HCT116 (cell line): ENCODE measurements at regions not wholly inside any gene's neighbourhood (a gene's known extent, or its start where the extent isn't known, plus 50 kb on each side); places are given as distances from the start of the nearest gene placed in this dataset.

Experiments used
- ATAC-seq: fragments of 200-7000 bp; cut with Tn5 transposase; 2 replicates; pipeline ENCODE4 v1.9.1; 2020; ENCODE audit warnings: mild to moderate bottlenecking, moderate library complexity
- BruUV-seq: library from RNA; stranded (reverse); fragments of 400-500 nt; replicated peaks from 2 replicates; lab custom pipeline; 2021; lab: Mats Ljungman, UMichigan
- CTCF ChIA-PET: fragments of 300-600 bp; sonication (Branson Sonifier 250); formaldehyde crosslinking; loops from one replicate; lab custom pipeline; 2021; ENCODE audit warnings: antibody characterized with exemption; lab: Charles Lee
- POLR2A ChIA-PET: fragments of 300-600, 350-600 bp; sonication (Branson Sonifier 250); formaldehyde crosslinking; loops from one replicate; lab custom pipeline; 2021; ENCODE audit warnings: antibody characterized with exemption; lab: Charles Lee
- RAD21 ChIA-PET, 2 experiments: fragments of 300-600 bp; sonication (Branson Sonifier 250); formaldehyde crosslinking; loops; one replicate each; lab custom pipeline; 2023; ENCODE audit warnings: low total read pairs in 2 of 2; ENCODE audit not compliant: uncharacterized antibody in 2 of 2, unreplicated experiment in 2 of 2, low non-redundant PET in 1 of 2; lab: Charles Lee
- DNase-seq: peaks from one replicate; pipeline ENCODE4 v3.0.0-alpha.2; 2010; ENCODE audit warnings: low read depth, low spot score
- H2AFZ ChIP-seq: fragments of 200-600 bp; shearing (Covaris generic), sonication (generic); 2 replicates; pipeline ENCODE4 v1.6.1; 2017; ENCODE audit warnings: low read depth, mixed run types, mixed read lengths, antibody characterized with exemption, low read length; ENCODE audit not compliant: poor library complexity, severe bottlenecking
- H3K27ac ChIP-seq: 2 replicates; pipeline ENCODE4 v1.5.1; 2012; ENCODE audit warnings: low read depth, low read length
- H3K27me3 ChIP-seq: fragments of 200-600 bp; sonication (generic); 2 replicates; pipeline ENCODE4 v1.6.1; 2016; ENCODE audit warnings: mixed run types, low read length, mixed read lengths; ENCODE audit not compliant: insufficient read depth
- H3K36me3 ChIP-seq, 2 experiments: fragments of 200-500 bp in 1 of 2; fragments of 200-600 bp in 1 of 2; sonication (Bioruptor generic) in 1 of 2; sonication (generic) in 1 of 2; 2 replicates each; pipeline versions ENCODE4 v1.5.1 to v1.6.1; 2014 to 2016; ENCODE audit warnings: low read length in 2 of 2, inconsistent platforms in 1 of 2, mixed read lengths in 1 of 2, mixed run types in 1 of 2; ENCODE audit not compliant: insufficient read depth in 2 of 2, control insufficient read depth in 1 of 2
- H3K4me1 ChIP-seq, 2 experiments: fragments of 200-600 bp in 1 of 2; sonication (generic) in 1 of 2; 2 replicates each; pipeline versions ENCODE4 v1.5.1 to v1.6.1; 2012 to 2017; ENCODE audit warnings: low read length in 2 of 2, inconsistent platforms in 1 of 2, mild to moderate bottlenecking in 1 of 2, mixed read lengths in 1 of 2, mixed run types in 1 of 2, moderate library complexity in 1 of 2; ENCODE audit not compliant: insufficient read depth in 2 of 2, control insufficient read depth in 1 of 2
- H3K4me2 ChIP-seq: fragments of 200-600 bp; sonication (generic); 2 replicates; pipeline ENCODE4 v1.6.1; 2017; ENCODE audit warnings: mixed run types, low read length, mixed read lengths
- H3K4me3 ChIP-seq, 2 experiments: fragments of 200-600 bp in 1 of 2; sonication (generic) in 1 of 2; replicated peaks in 1 of 2; 2 replicates each; pipeline ENCODE4 v1.5.1; 2011 to 2016; ENCODE audit warnings: low read length in 2 of 2, control low read depth in 1 of 2, low read depth in 1 of 2, mild to moderate bottlenecking in 1 of 2, mixed read lengths in 1 of 2, mixed run types in 1 of 2
- H3K79me2 ChIP-seq: fragments of 200-600 bp; sonication (generic); 2 replicates; pipeline ENCODE4 v1.6.1; 2017; ENCODE audit warnings: mild to moderate bottlenecking, mixed run types, low read length, moderate library complexity, mixed read lengths; ENCODE audit not compliant: insufficient read depth
- H3K9ac ChIP-seq: fragments of 200-600 bp; sonication (generic); 2 replicates; pipeline ENCODE4 v1.6.1; 2016; ENCODE audit warnings: low read length, mixed read lengths
- H3K9me2 ChIP-seq: fragments of 200-600 bp; sonication (generic), shearing (Covaris generic); 2 replicates; pipeline ENCODE4 v1.6.1; 2017; ENCODE audit warnings: mixed run types, mild to moderate bottlenecking, moderate library complexity; ENCODE audit not compliant: insufficient read depth
- H3K9me3 ChIP-seq, 2 experiments: fragments of 200-500 bp in 1 of 2; fragments of 200-600 bp in 1 of 2; sonication (Bioruptor generic) in 1 of 2; sonication (generic) in 1 of 2; 2 replicates each; pipeline ENCODE4 v1.6.1; 2014 to 2017; ENCODE audit warnings: low read length in 2 of 2, mixed read lengths in 2 of 2, inconsistent platforms in 1 of 2, low read depth in 1 of 2, mild to moderate bottlenecking in 1 of 2, mixed run types in 1 of 2, moderate library complexity in 1 of 2; ENCODE audit not compliant: control insufficient read depth in 1 of 2, insufficient read depth in 1 of 2
- H4K20me1 ChIP-seq: fragments of 200-600 bp; sonication (generic), shearing (Covaris generic); 2 replicates; pipeline ENCODE4 v1.6.1; 2017; ENCODE audit warnings: mixed run types, mild to moderate bottlenecking, moderate library complexity; ENCODE audit not compliant: insufficient read depth
- CBX3 ChIP-seq: IDR thresholded peaks from 2 replicates; pipeline ENCODE4 v1.6.1; 2012; ENCODE audit warnings: low read depth
- CEBPB ChIP-seq: IDR thresholded peaks from 2 replicates; pipeline ENCODE4 v1.6.1; 2012; ENCODE audit warnings: low read depth
- EGR1 ChIP-seq: IDR thresholded peaks from 2 replicates; pipeline ENCODE4 v1.6.1; 2012; ENCODE audit warnings: low read depth
- ELF1 ChIP-seq: IDR thresholded peaks from 2 replicates; pipeline ENCODE4 v1.6.1; 2012; ENCODE audit warnings: low read depth, borderline replicate concordance
- EZH2 ChIP-seq: fragments of 200-600 bp; sonication (generic); IDR thresholded peaks from 2 replicates; pipeline ENCODE4 v1.6.1; 2017; ENCODE audit warnings: antibody characterized with exemption, mixed run types
- FOSL1 ChIP-seq: IDR thresholded peaks from 2 replicates; pipeline ENCODE4 v1.6.1; 2012; ENCODE audit warnings: low read depth
- JUND ChIP-seq: IDR thresholded peaks from 2 replicates; pipeline ENCODE4 v1.6.1; 2012
- POLR2AphosphoS5 ChIP-seq: IDR thresholded peaks from 2 replicates; pipeline ENCODE4 v1.6.1; 2011; ENCODE audit warnings: mild to moderate bottlenecking, low read depth, low read length, moderate library complexity
- RAD21 ChIP-seq: IDR thresholded peaks from 2 replicates; pipeline ENCODE4 v1.6.1; 2012; ENCODE audit warnings: low read depth, mild to moderate bottlenecking
- SIN3A ChIP-seq: IDR thresholded peaks from 2 replicates; pipeline ENCODE4 v1.6.1; 2012; ENCODE audit warnings: low read depth
- SP1 ChIP-seq: IDR thresholded peaks from 2 replicates; pipeline ENCODE4 v1.6.1; 2012; ENCODE audit warnings: low read depth
- SRF ChIP-seq: IDR thresholded peaks from 2 replicates; pipeline ENCODE4 v1.6.1; 2012; ENCODE audit warnings: low read depth
- TCF7L2 ChIP-seq: IDR thresholded peaks from 2 replicates; pipeline ENCODE4 v1.7.0; 2011; ENCODE audit warnings: borderline replicate concordance, inconsistent platforms; ENCODE audit not compliant: insufficient read depth, insufficient read length; ENCODE audit errors: extremely low read depth
- YY1 ChIP-seq: IDR thresholded peaks from 2 replicates; pipeline ENCODE4 v1.6.1; 2011; ENCODE audit warnings: low read length, low read depth, moderate library complexity, mild to moderate bottlenecking; ENCODE audit not compliant: insufficient replicate concordance; ENCODE audit errors: extremely low read depth
- ZNF274 ChIP-seq: fragments of 200-500 bp; sonication (Bioruptor generic); IDR thresholded peaks from 2 replicates; pipeline ENCODE4 v1.6.1; 2014; ENCODE audit warnings: mild to moderate bottlenecking, low read depth, low read length, inconsistent platforms
- intact Hi-C: fragments of 100-400 bp; cut with micrococcal nuclease; formaldehyde crosslinking; loops from 2 replicates; pipeline ENCODE4 v1.10.0; 2022
- TF ChIP-seq, protein P1 (sequence below), 3 experiments: fragments of 200-600 bp in 1 of 3; sonication (generic) in 1 of 3; IDR thresholded peaks in 2 of 3; conservative IDR thresholded peaks in 1 of 3; 2 replicates each; pipeline ENCODE4 v1.5.1; 2012 to 2017; ENCODE audit warnings: low read depth in 2 of 3, low read length in 2 of 3, antibody characterized with exemption in 1 of 3, borderline replicate concordance in 1 of 3, control low read depth in 1 of 3, mild to moderate bottlenecking in 1 of 3, mixed read lengths in 1 of 3, mixed run types in 1 of 3, moderate library complexity in 1 of 3; ENCODE audit not compliant: insufficient read depth in 1 of 3
- TF ChIP-seq, protein P2 (sequence below): IDR thresholded peaks from 2 replicates; pipeline ENCODE4 v1.6.1; 2012
- TF ChIP-seq, protein P3 (sequence below): IDR thresholded peaks from 2 replicates; pipeline ENCODE4 v1.6.1; 2012; ENCODE audit warnings: low read depth
- TF ChIP-seq, protein P4 (sequence below): IDR thresholded peaks from 2 replicates; pipeline ENCODE4 v1.6.1; 2011; ENCODE audit warnings: mild to moderate bottlenecking, low read length, moderate library complexity; ENCODE audit not compliant: insufficient replicate concordance; ENCODE audit errors: extremely low read depth

DNA sequence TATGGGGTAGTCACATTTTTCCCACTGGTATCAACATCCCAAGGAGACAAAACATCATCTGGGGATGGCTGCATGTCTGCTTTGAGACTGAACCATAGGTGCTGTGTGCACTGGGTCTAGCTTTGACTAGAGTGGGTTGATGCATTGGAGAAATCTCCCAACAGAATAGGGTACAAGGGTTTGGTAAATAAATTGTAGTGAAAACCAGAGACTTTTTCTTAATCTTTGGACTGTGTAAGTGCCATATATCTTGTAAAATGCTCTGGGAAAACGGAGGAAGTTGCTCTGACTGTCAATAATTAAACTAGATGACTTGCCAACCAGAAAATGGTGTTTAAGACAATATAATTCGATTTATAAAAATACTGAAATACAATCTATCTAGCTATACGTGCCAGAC, 1064.0 kb upstream of the SLIT2 start:
- ChIA-PET POLR2A (no interaction called here), RAD21 (no interaction called here), CTCF (no interaction called here)
- Histone ChIP-seq H3K9me3 (no peaks in the 10 kb centered on the region), H3K79me2 (no peaks in the 10 kb centered on the region), H3K27me3 (no peaks in the 10 kb centered on the region), H4K20me1 (no peaks in the 10 kb centered on the region), H3K9ac (no peak overlapping the region), H3K4me3 (no peak overlapping the region), H3K4me1 (no peaks in the 10 kb centered on the region), H3K4me2 (no peak overlapping the region), H3K27ac (no peak overlapping the region), H2AFZ (no peak overlapping the region), H3K9me2 (no peaks in the 10 kb centered on the region), H3K36me3 (no peaks in the 10 kb centered on the region)
- DNase-seq (no peak), ATAC-seq (no peak)
- no TSS peak for BruUV-seq
- TF ChIP-seq CBX3 = no peak
- TF ChIP-seq ELF1 = no peak
- no peak for TF ChIP-seq SRF
- TF ChIP-seq, protein P1, sequence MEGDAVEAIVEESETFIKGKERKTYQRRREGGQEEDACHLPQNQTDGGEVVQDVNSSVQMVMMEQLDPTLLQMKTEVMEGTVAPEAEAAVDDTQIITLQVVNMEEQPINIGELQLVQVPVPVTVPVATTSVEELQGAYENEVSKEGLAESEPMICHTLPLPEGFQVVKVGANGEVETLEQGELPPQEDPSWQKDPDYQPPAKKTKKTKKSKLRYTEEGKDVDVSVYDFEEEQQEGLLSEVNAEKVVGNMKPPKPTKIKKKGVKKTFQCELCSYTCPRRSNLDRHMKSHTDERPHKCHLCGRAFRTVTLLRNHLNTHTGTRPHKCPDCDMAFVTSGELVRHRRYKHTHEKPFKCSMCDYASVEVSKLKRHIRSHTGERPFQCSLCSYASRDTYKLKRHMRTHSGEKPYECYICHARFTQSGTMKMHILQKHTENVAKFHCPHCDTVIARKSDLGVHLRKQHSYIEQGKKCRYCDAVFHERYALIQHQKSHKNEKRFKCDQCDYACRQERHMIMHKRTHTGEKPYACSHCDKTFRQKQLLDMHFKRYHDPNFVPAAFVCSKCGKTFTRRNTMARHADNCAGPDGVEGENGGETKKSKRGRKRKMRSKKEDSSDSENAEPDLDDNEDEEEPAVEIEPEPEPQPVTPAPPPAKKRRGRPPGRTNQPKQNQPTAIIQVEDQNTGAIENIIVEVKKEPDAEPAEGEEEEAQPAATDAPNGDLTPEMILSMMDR (IDR thresholded peaks at IDR 0.05 in 2 of 3, conservative IDR thresholded peaks at IDR 0.05 in 1 of 3; ENCODE audit: borderline replicate concordance in 1 of 3, insufficient read depth in 1 of 3, low read depth in 2 of 3, low read length in 2 of 3) = no peak
- TF ChIP-seq CEBPB = no peak
- no peak for TF ChIP-seq EZH2
- TF ChIP-seq, protein P2, sequence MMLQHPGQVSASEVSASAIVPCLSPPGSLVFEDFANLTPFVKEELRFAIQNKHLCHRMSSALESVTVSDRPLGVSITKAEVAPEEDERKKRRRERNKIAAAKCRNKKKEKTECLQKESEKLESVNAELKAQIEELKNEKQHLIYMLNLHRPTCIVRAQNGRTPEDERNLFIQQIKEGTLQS = no peak
- no peak for TF ChIP-seq SP1
- TF ChIP-seq, protein P3, sequence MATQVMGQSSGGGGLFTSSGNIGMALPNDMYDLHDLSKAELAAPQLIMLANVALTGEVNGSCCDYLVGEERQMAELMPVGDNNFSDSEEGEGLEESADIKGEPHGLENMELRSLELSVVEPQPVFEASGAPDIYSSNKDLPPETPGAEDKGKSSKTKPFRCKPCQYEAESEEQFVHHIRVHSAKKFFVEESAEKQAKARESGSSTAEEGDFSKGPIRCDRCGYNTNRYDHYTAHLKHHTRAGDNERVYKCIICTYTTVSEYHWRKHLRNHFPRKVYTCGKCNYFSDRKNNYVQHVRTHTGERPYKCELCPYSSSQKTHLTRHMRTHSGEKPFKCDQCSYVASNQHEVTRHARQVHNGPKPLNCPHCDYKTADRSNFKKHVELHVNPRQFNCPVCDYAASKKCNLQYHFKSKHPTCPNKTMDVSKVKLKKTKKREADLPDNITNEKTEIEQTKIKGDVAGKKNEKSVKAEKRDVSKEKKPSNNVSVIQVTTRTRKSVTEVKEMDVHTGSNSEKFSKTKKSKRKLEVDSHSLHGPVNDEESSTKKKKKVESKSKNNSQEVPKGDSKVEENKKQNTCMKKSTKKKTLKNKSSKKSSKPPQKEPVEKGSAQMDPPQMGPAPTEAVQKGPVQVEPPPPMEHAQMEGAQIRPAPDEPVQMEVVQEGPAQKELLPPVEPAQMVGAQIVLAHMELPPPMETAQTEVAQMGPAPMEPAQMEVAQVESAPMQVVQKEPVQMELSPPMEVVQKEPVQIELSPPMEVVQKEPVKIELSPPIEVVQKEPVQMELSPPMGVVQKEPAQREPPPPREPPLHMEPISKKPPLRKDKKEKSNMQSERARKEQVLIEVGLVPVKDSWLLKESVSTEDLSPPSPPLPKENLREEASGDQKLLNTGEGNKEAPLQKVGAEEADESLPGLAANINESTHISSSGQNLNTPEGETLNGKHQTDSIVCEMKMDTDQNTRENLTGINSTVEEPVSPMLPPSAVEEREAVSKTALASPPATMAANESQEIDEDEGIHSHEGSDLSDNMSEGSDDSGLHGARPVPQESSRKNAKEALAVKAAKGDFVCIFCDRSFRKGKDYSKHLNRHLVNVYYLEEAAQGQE = no peak
- no peak for TF ChIP-seq TCF7L2
- no peak for TF ChIP-seq POLR2AphosphoS5
- TF ChIP-seq YY1 = no peak
- no peak for TF ChIP-seq ZNF274
- no peak for TF ChIP-seq RAD21
- TF ChIP-seq, protein P4, sequence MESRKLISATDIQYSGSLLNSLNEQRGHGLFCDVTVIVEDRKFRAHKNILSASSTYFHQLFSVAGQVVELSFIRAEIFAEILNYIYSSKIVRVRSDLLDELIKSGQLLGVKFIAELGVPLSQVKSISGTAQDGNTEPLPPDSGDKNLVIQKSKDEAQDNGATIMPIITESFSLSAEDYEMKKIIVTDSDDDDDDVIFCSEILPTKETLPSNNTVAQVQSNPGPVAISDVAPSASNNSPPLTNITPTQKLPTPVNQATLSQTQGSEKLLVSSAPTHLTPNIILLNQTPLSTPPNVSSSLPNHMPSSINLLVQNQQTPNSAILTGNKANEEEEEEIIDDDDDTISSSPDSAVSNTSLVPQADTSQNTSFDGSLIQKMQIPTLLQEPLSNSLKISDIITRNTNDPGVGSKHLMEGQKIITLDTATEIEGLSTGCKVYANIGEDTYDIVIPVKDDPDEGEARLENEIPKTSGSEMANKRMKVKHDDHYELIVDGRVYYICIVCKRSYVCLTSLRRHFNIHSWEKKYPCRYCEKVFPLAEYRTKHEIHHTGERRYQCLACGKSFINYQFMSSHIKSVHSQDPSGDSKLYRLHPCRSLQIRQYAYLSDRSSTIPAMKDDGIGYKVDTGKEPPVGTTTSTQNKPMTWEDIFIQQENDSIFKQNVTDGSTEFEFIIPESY = no peak
- no peak for TF ChIP-seq JUND
- no peak for TF ChIP-seq FOSL1
- no peak for TF ChIP-seq SIN3A
- no peak for TF ChIP-seq EGR1
- intact Hi-C loops = no loop called here
